ENCODE measurements at regions not wholly inside any gene's neighbourhood (a gene's known extent, or its start where the extent isn't known, plus 50 kb on each side); places are given as distances from the start of the nearest gene placed in this dataset.

- TF ChIP-seq CTCF (IDR thresholded peaks at IDR 0.05) = no peak
- TF ChIP-seq EZH2 (IDR thresholded peaks at IDR 0.05; ENCODE audit: borderline replicate concordance, insufficient read depth, low read depth, low read length, poor library complexity, severe bottlenecking) = no peak
These were observed 67.6 kb upstream of the ZNF536 start for GRCh38 chr19:30304540-30304939.
